GM19455 (cell line): ENCODE measurements at regions not wholly inside any gene's neighbourhood (a gene's known extent, or its start where the extent isn't known, plus 50 kb on each side); places are given as distances from the start of the nearest gene placed in this dataset.
"Not testable (repeated sequence)": the region's sequence is repeated elsewhere in the genome, so short reads cannot be mapped to it uniquely, and the experiment has no call there.

Experiments used
- ATAC-seq: cut with Tn5 transposase; IDR thresholded peaks from one replicate; pipeline ENCODE4 v1.9.1; 2021; ENCODE audit not compliant: unreplicated experiment

DNA sequence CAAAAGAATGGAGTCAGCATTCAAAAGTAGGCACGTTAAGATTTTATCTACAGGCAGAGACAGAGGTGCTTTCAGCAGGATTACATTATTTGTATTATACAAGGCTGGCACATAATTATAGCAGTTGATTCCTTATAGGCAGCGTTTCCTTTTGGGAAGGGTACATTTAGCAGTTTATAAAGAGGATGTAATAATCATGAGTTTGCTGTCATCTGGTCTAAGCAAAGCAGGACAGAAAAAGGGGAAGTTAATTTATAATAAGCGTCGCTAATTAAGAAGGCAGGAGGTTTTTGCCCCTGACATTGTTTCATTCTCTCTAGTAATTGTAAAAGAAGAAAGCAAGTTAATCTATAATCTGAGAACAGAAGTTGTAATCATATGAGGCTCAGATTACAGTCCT, 259.9 kb upstream of the MDGA2 start:
- ATAC-seq, result no peak

DNA sequence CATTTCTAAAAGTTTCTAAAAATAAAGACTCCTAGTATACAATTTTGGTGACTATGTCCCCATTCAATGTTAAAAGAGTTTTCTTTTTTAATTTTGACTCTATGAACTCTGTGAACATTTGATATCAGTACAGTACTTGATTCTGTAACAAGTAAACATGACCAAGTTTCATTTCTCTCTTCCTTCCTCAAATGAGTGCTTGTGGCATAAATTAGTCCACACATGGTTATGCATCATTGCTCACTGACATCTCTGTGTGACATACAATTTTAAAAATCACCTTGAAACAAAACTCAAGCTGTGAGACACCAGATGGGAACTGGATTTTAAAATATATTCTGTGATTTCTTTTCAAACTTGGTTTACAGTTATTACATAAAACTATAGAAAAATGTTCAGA, 253.9 kb upstream of the MDGA2 start:
- ATAC-seq, result no peak

DNA sequence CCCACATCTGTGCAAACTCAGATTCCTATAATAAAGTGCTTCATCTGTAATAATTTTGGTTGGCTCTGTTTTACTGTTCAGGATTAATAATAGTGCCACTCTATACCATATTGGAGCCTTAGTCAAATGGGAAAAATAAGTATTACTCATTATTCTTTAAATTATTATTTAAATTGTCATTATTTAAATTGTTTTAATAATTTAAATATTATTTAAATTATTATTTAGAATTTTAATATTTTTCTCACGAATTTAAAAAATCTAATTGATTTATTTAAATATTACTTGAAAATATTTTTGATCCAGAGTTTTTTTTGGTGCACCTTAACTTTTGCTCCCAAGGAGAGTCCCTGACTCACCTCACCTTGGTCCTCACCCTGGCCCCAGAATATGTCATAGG, 245.7 kb upstream of the MDGA2 start:
- ATAC-seq, result no peak

DNA sequence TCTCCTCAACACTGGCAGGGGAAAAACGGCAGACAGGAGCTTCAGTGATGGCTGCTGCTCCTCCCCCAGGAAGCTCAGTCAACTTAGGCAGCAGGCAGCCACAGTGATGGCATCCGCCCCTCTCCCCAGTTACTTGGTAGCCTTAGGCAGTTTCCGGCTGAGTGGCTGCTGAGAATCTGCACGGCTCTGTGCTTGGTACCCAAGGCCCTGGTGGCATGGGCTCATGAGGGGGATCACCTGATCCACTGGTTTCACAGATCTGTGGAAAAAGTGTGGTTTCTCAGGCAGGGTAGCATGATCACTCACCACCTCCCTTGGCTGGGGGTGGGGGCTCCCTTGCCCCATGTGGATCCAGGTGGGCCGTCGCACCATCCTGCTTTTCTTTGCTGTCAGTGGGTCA, 244.6 kb upstream of the MDGA2 start:
- no peak for ATAC-seq

DNA sequence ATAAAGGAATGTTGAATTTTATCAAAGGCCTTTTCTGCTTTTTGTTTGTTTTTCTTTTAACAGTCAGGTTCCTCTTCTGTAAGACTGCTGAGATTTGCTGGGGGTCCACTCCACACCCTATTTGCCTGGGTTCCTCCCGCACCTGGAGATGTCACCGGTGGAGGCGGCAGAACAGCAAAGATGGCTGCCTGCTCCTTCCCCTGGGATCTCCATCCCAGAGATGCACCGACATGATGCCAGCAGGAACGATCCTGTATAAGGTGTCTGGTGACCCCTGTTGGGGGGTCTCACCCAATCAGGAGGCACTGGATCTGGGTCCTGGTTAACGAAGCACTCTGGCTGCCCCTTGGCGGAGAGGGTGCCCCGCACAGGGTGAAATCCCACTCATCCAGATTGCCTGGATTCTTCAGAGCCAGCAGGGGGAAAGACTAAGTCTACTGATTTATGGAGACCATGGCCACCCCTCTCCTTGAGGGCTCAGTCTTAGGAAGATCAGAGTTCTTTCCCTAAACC, 244.0 kb upstream of the MDGA2 start:
- ATAC-seq, result no peak

DNA sequence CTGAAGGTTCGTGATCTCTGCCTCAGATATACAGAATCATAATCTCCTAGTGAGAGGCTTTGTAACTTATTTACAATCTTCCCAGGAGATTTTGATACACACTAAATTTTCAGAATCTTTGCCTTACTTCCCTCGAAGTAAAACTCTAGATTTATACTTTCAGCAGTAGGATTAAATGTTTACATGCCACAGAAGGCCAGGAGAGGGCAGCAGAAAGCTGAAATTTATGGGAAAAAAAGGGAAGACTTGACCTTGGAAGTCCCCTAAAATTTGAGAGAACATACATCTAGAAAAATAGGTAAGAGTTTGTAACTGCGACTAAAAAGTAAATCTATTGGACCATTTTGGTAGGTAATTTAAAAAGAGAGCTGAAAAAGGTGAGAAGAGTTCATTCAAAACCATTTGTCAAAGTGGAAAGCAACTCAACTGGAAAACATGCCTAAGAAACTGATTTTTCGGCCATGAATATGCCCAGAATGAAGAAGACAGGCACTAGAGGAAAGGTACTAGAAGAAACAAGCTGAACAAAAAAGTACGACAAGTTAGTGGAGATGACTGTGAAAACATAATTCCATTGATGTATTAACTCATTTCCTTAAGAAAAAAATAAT, 242.0 kb upstream of the MDGA2 start:
- ATAC-seq, result no peak

DNA sequence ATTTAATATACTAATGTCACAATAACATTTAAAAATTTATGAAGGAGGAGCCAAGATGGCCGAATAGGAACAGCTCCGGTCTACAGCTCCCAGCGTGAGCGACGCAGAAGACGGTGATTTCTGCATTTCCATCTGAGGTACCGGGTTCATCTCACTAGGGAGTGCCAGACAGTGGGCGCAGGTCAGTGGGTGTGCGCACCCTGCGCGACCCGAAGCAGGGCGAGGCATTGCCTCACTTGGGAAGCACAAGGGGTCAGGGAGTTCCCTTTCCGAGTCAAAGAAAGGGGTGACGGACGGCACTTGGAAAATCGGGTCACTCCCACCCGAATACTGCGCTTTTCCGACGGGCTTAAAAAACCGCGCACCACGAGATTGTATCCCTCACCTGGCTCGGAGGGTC, 225.7 kb upstream of the MDGA2 start:
- ATAC-seq, result not testable (repeated sequence)

DNA sequence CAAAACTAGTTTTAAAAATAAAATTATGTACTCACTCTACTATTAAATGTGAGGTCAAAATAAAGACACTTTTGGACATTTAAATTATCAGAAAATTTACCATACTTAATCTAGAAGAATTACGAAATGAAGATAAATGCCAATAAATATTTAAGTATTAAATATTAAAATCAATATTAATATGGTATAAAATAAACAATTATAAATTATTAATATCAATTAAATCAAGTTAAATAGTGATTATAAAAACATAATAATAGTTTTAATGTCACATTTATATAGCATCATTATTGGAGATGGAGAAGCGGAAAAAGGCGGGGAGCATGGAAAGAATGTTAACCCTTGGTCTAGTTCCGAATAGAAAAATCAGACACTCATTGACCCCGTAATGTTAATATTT, 224.3 kb upstream of the MDGA2 start:
- no peak for ATAC-seq

DNA sequence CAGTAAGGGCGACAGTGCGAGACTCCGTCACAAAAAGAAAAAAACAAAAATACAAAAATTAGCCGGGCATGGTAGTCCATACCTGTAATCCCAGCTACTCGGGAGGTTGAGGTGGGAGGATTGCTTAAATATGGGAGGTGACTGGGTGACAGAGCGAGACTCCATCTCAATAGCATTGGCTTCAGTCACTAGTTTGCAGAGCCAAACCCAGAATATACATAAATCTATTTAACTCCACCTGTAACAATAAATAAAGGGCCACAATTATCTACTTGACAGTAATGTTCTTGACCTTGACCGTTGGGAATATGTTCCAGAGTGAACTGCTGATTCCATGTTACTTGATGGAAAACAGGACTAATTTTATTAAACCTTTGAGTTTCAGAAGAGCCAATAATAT, 198.9 kb upstream of the MDGA2 start:
- no peak for ATAC-seq

DNA sequence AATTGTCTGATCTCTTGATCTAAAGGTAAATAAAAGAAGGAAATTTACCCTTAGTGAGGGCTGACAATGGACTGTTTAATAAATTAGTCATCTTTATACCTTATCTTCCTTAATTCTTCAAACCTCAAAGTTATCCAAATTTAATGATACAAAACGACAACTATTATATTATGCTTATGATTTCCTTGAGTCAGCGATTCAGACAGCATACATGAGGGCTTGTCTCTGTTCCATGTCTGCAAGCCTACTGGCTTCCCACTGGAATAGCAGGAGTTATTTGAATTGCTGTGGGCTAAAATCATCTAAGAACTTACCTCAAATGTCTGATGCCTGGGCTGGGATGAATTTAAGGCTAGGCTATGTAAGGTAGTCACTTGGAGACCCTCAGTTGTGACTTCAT, 197.2 kb upstream of the MDGA2 start:
- no peak for ATAC-seq

DNA sequence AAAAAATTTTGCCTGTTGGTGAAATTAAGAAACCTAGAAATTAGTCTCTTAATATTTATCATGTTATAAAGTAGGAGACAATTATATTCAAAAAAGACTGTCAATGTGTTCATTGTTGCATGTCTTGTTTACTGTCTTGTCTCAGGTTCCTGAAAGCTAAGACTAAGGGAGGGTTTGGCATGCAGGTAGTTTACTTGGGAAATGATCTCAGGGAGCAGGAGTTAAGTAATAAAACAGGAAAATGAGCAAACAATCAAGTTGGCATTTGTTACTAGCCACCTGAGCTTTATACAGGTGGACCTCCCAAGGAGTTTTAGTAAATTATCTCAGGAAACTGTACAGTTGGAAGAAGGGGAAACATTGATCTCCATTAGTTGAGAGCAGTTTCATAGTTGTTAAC, 188.0 kb upstream of the MDGA2 start:
- ATAC-seq, result no peak

DNA sequence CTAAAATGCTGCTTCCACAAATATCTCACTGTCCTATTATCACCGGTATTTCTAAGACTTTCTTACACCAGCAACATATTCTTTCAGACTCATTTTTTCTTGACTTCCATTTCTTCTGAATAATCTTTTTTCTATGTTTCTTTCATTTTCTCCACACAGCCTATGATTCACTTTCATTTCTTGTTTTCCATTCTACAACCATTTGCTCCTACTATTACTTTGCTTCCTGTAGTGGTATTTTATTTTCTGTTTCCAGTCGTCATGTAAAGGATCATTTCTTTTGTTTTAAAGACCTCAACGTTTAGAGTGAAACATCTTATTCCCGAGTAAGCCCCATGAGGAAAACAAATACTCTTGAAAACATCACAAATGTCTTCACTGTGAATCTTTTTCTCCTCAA, 182.2 kb upstream of the MDGA2 start:
- ATAC-seq, result no peak

DNA sequence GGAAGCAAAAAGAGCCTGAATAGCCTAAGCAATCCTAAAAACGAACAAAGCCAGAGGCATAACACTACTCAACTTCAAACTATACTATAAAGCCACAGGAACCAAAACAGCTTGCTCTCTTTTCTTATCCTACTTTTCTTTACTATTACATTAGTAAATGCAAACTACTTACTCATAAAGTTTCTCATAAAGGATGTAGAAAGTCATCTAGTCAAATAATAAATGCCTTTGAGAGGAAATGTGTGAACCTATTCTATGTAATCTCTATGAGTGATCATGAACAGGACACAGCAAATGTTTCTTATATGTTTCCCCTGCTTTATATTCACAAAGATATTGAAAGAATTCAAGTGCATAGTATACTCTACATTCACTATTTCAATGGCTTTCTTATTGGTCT, 176.9 kb upstream of the MDGA2 start:
- ATAC-seq, result no peak

DNA sequence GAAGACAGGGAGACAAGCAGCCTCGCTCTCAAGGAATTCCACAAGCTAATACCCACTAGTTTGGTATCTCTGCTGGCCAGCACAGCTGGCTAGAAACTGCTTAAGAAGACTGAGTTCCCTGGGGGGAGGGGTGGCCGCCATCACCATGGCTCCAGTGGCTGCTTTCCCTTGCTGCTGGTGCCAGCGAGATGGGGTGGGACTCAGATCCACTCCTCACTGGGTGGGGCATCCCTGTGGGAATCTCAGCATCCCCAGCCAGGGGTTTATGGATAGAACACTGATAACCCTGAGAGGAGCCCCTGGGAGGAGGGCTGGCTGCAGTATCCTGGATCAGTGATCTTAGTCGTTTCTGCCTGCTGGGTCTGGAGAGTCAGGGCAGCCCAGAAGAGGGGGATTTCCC, 170.6 kb upstream of the MDGA2 start:
- ATAC-seq, result no peak

DNA sequence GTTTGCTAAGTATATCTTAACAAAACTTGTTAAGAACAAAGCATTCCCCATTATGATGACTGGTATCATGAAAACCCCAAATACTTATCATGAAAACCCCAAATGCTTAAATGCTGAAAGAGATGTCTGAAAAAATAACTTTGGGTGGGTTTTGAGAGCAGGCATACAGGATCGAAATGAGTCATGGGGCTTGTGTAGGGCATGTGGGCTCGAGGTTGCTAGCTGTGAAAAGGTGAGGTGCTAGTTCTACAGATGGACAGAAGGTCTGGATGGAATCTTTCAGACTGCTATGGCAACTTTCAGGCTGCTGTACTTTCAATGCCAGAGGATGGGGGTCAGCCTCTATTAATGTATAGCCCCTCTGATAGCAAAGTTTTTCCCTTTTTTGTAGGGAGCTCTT, 167.8 kb upstream of the MDGA2 start:
- no peak for ATAC-seq

DNA sequence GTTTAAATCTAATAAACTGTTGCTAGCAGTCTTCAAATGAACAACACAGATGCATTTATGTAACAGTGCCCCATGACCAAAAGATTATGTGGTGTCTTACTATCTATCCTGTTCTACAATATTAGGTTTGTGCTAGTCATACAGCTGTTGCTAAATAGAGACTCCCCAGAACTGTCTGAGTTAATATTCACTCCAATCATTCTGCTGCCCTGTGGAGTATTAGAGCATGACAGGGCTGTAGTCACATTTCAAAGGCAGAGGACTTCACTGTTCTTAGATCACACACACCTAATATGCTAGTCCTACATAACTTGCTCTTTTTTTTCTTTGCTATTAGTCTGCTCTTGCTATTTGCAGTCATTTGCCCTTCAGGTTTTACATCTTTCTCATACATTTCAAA, 157.6 kb upstream of the MDGA2 start:
- ATAC-seq, result no peak

DNA sequence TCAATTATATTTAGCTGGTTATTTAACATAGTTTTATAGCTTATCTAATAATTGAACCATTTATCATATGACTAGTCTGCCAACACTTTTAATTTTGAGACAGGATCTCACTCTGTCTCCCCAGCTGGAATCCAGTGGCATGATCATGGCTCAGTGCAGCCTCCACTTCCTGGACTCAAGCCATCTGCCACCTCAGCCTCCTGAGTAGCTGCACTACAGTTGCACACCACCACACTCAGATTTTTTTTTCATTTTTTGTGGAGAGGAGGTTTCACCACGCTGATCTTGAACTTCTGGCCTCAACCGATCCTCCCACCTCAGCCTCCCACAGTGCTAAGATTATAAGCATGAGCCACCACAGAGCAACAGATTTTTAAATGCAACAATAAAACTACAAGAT, 151.4 kb upstream of the MDGA2 start:
- no peak for ATAC-seq

DNA sequence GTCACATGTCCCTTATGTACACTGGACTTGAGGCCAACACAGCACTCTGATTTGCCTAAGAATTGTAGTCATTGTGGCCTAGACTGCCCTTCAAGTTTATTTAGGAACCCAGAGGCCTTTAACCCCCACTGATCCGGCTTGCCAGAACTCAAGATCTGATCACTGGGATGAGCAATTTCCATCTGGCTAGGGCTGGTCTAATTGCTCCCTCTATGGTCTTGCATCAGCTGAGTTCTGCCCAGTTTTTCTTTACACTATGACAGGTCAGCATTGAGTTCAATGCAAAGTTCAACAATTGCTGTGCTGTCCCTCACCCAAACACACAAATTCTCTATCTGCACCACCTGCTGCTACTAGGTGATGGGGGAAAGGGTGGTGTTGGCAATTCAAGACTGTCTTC, 146.9 kb upstream of the MDGA2 start:
- no peak for ATAC-seq

DNA sequence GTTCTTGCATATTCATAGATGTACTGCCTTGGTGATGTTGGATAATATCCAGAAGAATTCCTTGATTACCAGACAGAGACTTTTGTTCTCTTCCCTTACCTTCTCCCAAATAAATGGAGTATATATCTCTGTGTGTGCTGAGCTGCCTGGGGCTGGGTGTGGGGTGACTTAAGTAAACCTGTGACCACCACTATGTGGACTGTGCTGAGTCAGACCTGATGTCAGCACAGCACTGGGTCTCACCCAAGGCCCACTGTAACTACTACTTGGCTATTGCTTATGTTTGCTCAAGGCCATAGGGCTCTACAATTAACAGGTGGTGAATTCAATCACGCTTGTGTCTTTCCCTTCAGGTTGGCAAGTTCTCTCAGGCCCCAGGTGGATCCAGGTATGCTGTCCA, 145.7 kb upstream of the MDGA2 start:
- no peak for ATAC-seq

DNA sequence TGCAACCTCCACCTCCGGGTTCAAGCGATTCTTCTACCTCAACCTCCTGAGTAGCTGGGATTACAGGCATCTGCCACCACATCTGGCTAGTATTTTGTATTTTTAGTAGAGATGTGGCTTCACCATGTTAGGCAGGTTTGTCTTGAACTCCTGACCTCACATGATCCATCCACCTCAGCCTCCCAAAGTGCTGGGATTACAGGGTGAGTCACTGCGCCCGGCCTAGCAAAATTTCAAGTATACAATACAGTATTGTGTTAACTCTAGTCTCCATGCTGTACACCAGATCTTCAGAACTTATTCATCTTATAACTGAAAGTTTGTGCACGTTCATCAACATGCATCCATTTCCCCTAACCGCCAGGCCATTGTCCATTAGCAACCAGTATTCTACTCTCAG, 115.1 kb upstream of the MDGA2 start:
- no peak for ATAC-seq

DNA sequence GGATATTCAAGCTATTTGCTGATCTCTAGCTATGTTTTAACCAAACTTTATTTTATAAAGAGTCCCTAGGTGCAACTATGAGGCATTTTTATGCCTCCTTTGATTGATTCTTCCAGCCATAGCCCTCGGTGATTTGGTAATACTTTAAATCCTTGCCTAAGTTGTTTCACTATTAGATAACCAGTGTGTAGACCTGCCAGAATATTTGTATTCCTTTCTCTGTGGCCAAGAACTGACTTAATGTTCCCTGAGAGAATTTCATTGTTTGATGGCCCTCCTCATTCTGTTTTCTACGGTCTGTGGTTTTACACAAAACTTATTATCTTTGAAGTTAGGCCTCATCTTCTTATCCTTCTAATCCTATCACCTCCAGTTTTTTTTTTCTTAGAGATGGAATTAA, 109.7 kb upstream of the MDGA2 start:
- ATAC-seq, result no peak

DNA sequence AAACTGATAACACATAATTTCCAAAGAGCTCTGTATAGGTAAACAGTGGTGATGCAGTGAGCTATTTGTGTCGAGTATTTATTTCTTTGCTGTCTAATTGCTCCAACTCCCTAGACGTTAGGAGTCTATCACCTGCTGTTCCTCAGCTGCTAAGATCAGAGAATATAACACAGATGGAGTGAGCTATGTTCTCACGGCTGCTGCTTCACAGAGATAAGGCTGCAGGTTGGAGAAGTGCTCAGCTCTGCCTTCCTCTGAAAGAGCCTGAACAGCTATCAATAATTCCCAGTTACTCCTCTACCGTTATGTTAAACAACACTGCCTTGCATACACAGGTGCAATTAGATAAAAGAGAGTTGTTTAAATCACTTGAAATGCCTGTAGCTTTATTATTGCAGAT, 103.2 kb upstream of the MDGA2 start:
- no peak for ATAC-seq

DNA sequence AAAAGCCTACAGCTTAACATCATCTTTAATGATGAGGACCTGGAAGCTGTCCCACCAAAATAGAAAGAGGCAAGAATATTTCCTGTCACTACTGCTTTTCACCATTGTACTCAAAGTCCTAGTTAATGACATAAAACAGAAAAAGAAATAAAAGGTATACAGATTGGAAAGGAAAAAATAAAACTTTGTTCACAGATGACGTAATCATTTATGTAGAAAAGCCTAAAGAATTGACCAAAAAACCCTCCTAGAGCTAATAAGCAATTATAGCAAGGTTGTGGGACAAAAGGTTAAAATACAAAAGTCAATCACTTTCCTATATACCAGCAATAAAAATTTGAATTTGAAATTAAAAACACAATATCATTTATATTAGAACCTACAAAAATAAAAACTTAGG, 97.2 kb upstream of the MDGA2 start:
- ATAC-seq, result no peak
